SU-DHL-6 (cell line): ENCODE measurements at regions not wholly inside any gene's neighbourhood (a gene's known extent, or its start where the extent isn't known, plus 50 kb on each side); places are given as distances from the start of the nearest gene placed in this dataset.

Experiments used
- CTCF ChIP-seq: fragments of 200-600 bp; sonication (generic); IDR thresholded peaks from one replicate; pipeline ENCODE4 v1.5.1; 2017; ENCODE audit warnings: antibody characterized with exemption, mild to moderate bottlenecking, low read length, moderate library complexity; ENCODE audit not compliant: insufficient read depth, poor library complexity, severe bottlenecking
- EZH2phosphoT487 ChIP-seq: fragments of 200-600 bp; sonication (generic), shearing (Covaris generic); conservative IDR thresholded peaks from 2 replicates; pipeline ENCODE4 v1.6.1; 2018; ENCODE audit warnings: mild to moderate bottlenecking, antibody characterized with exemption, low read length, moderate library complexity, mixed read lengths

- TF ChIP-seq CTCF (no peak), EZH2phosphoT487 (no peak)
These were observed 343.4 kb upstream of the FIGN start for GRCh38 chr2:164079258-164079657.
